Bronchial epithelial cell (primary cell): ENCODE measurements at regions not wholly inside any gene's neighbourhood (a gene's known extent, or its start where the extent isn't known, plus 50 kb on each side); places are given as distances from the start of the nearest gene placed in this dataset.

Source experiments
- DNase-seq: peaks from one replicate; pipeline ENCODE4 v3.0.0-alpha.2; 2010; ENCODE audit warnings: low read depth
- FAIRE-seq: peaks from 2 replicates; lab custom pipeline; 2011; peaks lifted over from hg19 to GRCh38; lab: Jason Lieb, UNC
- H3K27me3 ChIP-seq: 2 replicates; pipeline ENCODE4 v1.5.1; 2011; ENCODE audit warnings: low read length; ENCODE audit not compliant: control insufficient read depth, insufficient read depth
- H3K36me3 ChIP-seq: 2 replicates; pipeline ENCODE4 v1.5.1; 2011; ENCODE audit warnings: low read length; ENCODE audit not compliant: control insufficient read depth, insufficient read depth
- H3K4me3 ChIP-seq: 2 replicates; pipeline ENCODE4 v1.5.1; 2011; ENCODE audit warnings: mild to moderate bottlenecking, low read depth, low read length, control low read depth
- TF ChIP-seq, protein P1 (sequence below): IDR thresholded peaks from 2 replicates; pipeline ENCODE4 v1.5.1; 2011; ENCODE audit warnings: mild to moderate bottlenecking, moderate library complexity, low read length, control low read depth, inconsistent platforms; ENCODE audit not compliant: insufficient read depth, severe bottlenecking

- H3K36me3 ChIP-seq = no peaks in the 10 kb centered on the region
- no peaks in the 10 kb centered on the region for H3K27me3 ChIP-seq
- TF ChIP-seq, protein P1, sequence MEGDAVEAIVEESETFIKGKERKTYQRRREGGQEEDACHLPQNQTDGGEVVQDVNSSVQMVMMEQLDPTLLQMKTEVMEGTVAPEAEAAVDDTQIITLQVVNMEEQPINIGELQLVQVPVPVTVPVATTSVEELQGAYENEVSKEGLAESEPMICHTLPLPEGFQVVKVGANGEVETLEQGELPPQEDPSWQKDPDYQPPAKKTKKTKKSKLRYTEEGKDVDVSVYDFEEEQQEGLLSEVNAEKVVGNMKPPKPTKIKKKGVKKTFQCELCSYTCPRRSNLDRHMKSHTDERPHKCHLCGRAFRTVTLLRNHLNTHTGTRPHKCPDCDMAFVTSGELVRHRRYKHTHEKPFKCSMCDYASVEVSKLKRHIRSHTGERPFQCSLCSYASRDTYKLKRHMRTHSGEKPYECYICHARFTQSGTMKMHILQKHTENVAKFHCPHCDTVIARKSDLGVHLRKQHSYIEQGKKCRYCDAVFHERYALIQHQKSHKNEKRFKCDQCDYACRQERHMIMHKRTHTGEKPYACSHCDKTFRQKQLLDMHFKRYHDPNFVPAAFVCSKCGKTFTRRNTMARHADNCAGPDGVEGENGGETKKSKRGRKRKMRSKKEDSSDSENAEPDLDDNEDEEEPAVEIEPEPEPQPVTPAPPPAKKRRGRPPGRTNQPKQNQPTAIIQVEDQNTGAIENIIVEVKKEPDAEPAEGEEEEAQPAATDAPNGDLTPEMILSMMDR = no peak
- H3K4me3 ChIP-seq = no peak overlapping the region
- no peak for FAIRE-seq
- DNase-seq = no peak
Measured at GRCh38 chr15:93330912-93331544, 242.0 kb upstream of the RGMA start.

GRCh38 chr15:93327364-93327763, 238.4 kb upstream of the RGMA start:
- no peaks in the 10 kb centered on the region for H3K27me3 ChIP-seq
- no peaks in the 10 kb centered on the region for H3K36me3 ChIP-seq
- TF ChIP-seq, protein P1 = no peak
- no peak for FAIRE-seq
- DNase-seq = no peak
- no peak overlapping the region for H3K4me3 ChIP-seq

- TF ChIP-seq, protein P1 = no peak
- no peaks in the 10 kb centered on the region for H3K27me3 ChIP-seq
- FAIRE-seq (no peak), DNase-seq (no peak)
- no peak overlapping the region for H3K4me3 ChIP-seq
- no peaks in the 10 kb centered on the region for H3K36me3 ChIP-seq
Measured at GRCh38 chr15:93324186-93324975, 235.4 kb upstream of the RGMA start.

DNA sequence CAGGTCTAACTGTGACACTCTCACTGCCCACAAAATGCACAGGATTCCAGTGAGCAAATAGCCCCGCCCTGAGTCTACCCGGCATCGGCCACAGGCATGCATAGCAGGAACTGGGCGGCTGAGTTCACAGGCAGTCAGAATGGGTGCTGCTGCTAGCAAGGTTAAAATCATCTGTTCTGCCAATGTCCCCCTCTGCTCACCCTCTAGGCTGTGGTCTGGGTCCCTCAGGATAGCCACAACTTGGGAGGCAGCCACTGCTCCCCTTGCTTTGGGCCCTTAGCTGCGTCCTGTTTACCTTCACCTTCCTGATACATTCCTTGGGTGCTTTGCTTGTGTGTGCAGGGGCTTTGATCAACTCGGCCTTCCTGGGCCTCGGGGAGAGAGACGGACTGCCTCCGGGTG, 232.9 kb upstream of the RGMA start:
- TF ChIP-seq, protein P1 = no peak
- Histone ChIP-seq H3K27me3 (no peaks in the 10 kb centered on the region), H3K36me3 (no peaks in the 10 kb centered on the region), H3K4me3 (no peak overlapping the region)
- DNase-seq = peak; percentile 61
- no peak for FAIRE-seq

- Histone ChIP-seq H3K36me3 (no peaks in the 10 kb centered on the region), H3K4me3 (no peak overlapping the region), H3K27me3 (no peaks in the 10 kb centered on the region)
- FAIRE-seq = no peak
- DNase-seq = no peak
- TF ChIP-seq, protein P1 = no peak
Measured at GRCh38 chr15:93319121-93319814, 230.3 kb upstream of the RGMA start.
